ENCODE measurements at regions not wholly inside any gene's neighbourhood (a gene's known extent, or its start where the extent isn't known, plus 50 kb on each side); places are given as distances from the start of the nearest gene placed in this dataset.

DNA sequence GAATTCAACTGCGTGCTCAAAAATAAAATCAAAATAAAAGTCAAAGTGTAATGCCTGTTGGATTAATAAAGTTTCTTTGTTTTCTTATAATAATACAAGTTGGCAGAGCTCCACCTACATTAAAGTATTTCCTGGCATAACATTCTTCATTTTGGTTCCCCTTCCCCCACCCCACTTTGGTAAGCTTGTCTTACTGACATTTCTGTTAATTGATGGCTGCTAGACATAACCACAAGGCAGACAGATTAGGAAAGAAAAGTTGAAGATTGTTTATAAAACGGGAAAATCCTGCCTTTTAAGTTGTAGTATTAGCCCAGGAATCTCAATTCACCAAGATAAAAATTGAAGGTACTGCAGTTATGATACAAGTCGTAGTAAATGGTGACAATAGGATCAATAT is 246.5 kb upstream of the RPS6KA3 start:
- DNase-seq = no peak
- no peaks in the 10 kb centered on the region for H3K79me2 ChIP-seq (ENCODE audit: low read length)
- no peak overlapping the region for H2AFZ ChIP-seq (ENCODE audit: low read length)
- no peak overlapping the region for H3K27ac ChIP-seq (ENCODE audit: low read length)
- H3K9ac ChIP-seq (ENCODE audit: low read length) = no peak overlapping the region
- no peaks in the 10 kb centered on the region for H3K27me3 ChIP-seq (ENCODE audit: low read length)
- H3K36me3 ChIP-seq (ENCODE audit: insufficient read depth, low read length) = no peaks in the 10 kb centered on the region
- no peaks in the 10 kb centered on the region for H3K9me2 ChIP-seq (replicated peaks; ENCODE audit: insufficient read depth, low read length)
- H3K4me1 ChIP-seq (ENCODE audit: low read length) = no peaks in the 10 kb centered on the region
- no peaks in the 10 kb centered on the region for H4K20me1 ChIP-seq (ENCODE audit: insufficient read depth, low read depth, low read length)
- no peak overlapping the region for H3K4me3 ChIP-seq (ENCODE audit: low read length)
- H3K4me2 ChIP-seq (ENCODE audit: low read depth, low read length, poor library complexity, severe bottlenecking) = no peak overlapping the region
- no peaks in the 10 kb centered on the region for H3K9me3 ChIP-seq (ENCODE audit: low read length)

GRCh38 chrX:20511792-20512191 is 245.1 kb upstream of the RPS6KA3 start:
- no peak overlapping the region for H2AFZ ChIP-seq (ENCODE audit: low read length)
- H3K4me2 ChIP-seq (ENCODE audit: low read depth, low read length, poor library complexity, severe bottlenecking) = no peak overlapping the region
- H3K79me2 ChIP-seq (ENCODE audit: low read length) = no peaks in the 10 kb centered on the region
- no peak overlapping the region for H3K9ac ChIP-seq (ENCODE audit: low read length)
- no peaks in the 10 kb centered on the region for H3K4me1 ChIP-seq (ENCODE audit: low read length)
- H3K27ac ChIP-seq (ENCODE audit: low read length) = no peak overlapping the region
- H3K4me3 ChIP-seq (ENCODE audit: low read length) = no peak overlapping the region
- no peaks in the 10 kb centered on the region for H3K27me3 ChIP-seq (ENCODE audit: low read length)
- DNase-seq = no peak
- no peaks in the 10 kb centered on the region for H3K9me2 ChIP-seq (replicated peaks; ENCODE audit: insufficient read depth, low read length)
- H4K20me1 ChIP-seq (ENCODE audit: insufficient read depth, low read depth, low read length) = no peaks in the 10 kb centered on the region
- H3K9me3 ChIP-seq (ENCODE audit: low read length) = no peaks in the 10 kb centered on the region
- no peaks in the 10 kb centered on the region for H3K36me3 ChIP-seq (ENCODE audit: insufficient read depth, low read length)

GRCh38 chrX:20507901-20508620 is 241.4 kb upstream of the RPS6KA3 start:
- no peak for DNase-seq
- Histone ChIP-seq H3K9ac (ENCODE audit: low read length) (no peak overlapping the region), H3K4me1 (ENCODE audit: low read length) (no peaks in the 10 kb centered on the region), H3K27ac (ENCODE audit: low read length) (no peak overlapping the region), H2AFZ (ENCODE audit: low read length) (no peak overlapping the region), H3K4me2 (ENCODE audit: low read depth, low read length, poor library complexity, severe bottlenecking) (no peak overlapping the region), H3K4me3 (ENCODE audit: low read length) (no peak overlapping the region), H3K9me2 (replicated peaks; ENCODE audit: insufficient read depth, low read length) (no peaks in the 10 kb centered on the region), H3K79me2 (ENCODE audit: low read length) (no peaks in the 10 kb centered on the region), H3K27me3 (ENCODE audit: low read length) (no peaks in the 10 kb centered on the region), H3K9me3 (ENCODE audit: low read length) (no peaks in the 10 kb centered on the region), H4K20me1 (ENCODE audit: insufficient read depth, low read depth, low read length) (no peaks in the 10 kb centered on the region), H3K36me3 (ENCODE audit: insufficient read depth, low read length) (no peaks in the 10 kb centered on the region)

GRCh38 chrX:20506739-20507138 is 240.0 kb upstream of the RPS6KA3 start:
- no peaks in the 10 kb centered on the region for H3K4me1 ChIP-seq (ENCODE audit: low read length)
- no peak for DNase-seq
- H3K27me3 ChIP-seq (ENCODE audit: low read length) = no peaks in the 10 kb centered on the region
- no peak overlapping the region for H3K4me3 ChIP-seq (ENCODE audit: low read length)
- no peak overlapping the region for H3K9ac ChIP-seq (ENCODE audit: low read length)
- no peaks in the 10 kb centered on the region for H3K79me2 ChIP-seq (ENCODE audit: low read length)
- H4K20me1 ChIP-seq (ENCODE audit: insufficient read depth, low read depth, low read length) = no peaks in the 10 kb centered on the region
- no peaks in the 10 kb centered on the region for H3K9me2 ChIP-seq (replicated peaks; ENCODE audit: insufficient read depth, low read length)
- H2AFZ ChIP-seq (ENCODE audit: low read length) = no peak overlapping the region
- H3K36me3 ChIP-seq (ENCODE audit: insufficient read depth, low read length) = no peaks in the 10 kb centered on the region
- H3K27ac ChIP-seq (ENCODE audit: low read length) = no peak overlapping the region
- no peak overlapping the region for H3K4me2 ChIP-seq (ENCODE audit: low read depth, low read length, poor library complexity, severe bottlenecking)
- no peaks in the 10 kb centered on the region for H3K9me3 ChIP-seq (ENCODE audit: low read length)

GRCh38 chrX:20500949-20501348 is 234.2 kb upstream of the RPS6KA3 start:
- no peaks in the 10 kb centered on the region for H3K36me3 ChIP-seq (ENCODE audit: insufficient read depth, low read length)
- no peaks in the 10 kb centered on the region for H3K79me2 ChIP-seq (ENCODE audit: low read length)
- H2AFZ ChIP-seq (ENCODE audit: low read length) = no peak overlapping the region
- H3K9me2 ChIP-seq (replicated peaks; ENCODE audit: insufficient read depth, low read length) = no peaks in the 10 kb centered on the region
- no peak overlapping the region for H3K4me3 ChIP-seq (ENCODE audit: low read length)
- no peak for DNase-seq
- no peak overlapping the region for H3K27ac ChIP-seq (ENCODE audit: low read length)
- no peak overlapping the region for H3K4me2 ChIP-seq (ENCODE audit: low read depth, low read length, poor library complexity, severe bottlenecking)
- no peaks in the 10 kb centered on the region for H4K20me1 ChIP-seq (ENCODE audit: insufficient read depth, low read depth, low read length)
- no peaks in the 10 kb centered on the region for H3K4me1 ChIP-seq (ENCODE audit: low read length)
- H3K9me3 ChIP-seq (ENCODE audit: low read length) = no peaks in the 10 kb centered on the region
- H3K9ac ChIP-seq (ENCODE audit: low read length) = no peak overlapping the region
- no peaks in the 10 kb centered on the region for H3K27me3 ChIP-seq (ENCODE audit: low read length)

GRCh38 chrX:20500171-20500865 is 233.6 kb upstream of the RPS6KA3 start:
- no peak overlapping the region for H2AFZ ChIP-seq (ENCODE audit: low read length)
- no peak for DNase-seq

GRCh38 chrX:20499763-20500162 is 233.1 kb upstream of the RPS6KA3 start:
- Histone ChIP-seq H3K9ac (ENCODE audit: low read length) (no peak overlapping the region), H3K9me2 (replicated peaks; ENCODE audit: insufficient read depth, low read length) (no peaks in the 10 kb centered on the region), H3K27me3 (ENCODE audit: low read length) (no peaks in the 10 kb centered on the region)

More at GRCh38 chrX:20500171-20500865, 233.6 kb upstream of the RPS6KA3 start:
- Histone ChIP-seq H3K79me2 (ENCODE audit: low read length) (no peaks in the 10 kb centered on the region), H3K4me1 (ENCODE audit: low read length) (no peaks in the 10 kb centered on the region), H3K9ac (ENCODE audit: low read length) (no peak overlapping the region), H3K4me2 (ENCODE audit: low read depth, low read length, poor library complexity, severe bottlenecking) (no peak overlapping the region), H3K9me3 (ENCODE audit: low read length) (no peaks in the 10 kb centered on the region), H3K27me3 (ENCODE audit: low read length) (no peaks in the 10 kb centered on the region), H3K9me2 (replicated peaks; ENCODE audit: insufficient read depth, low read length) (no peaks in the 10 kb centered on the region), H4K20me1 (ENCODE audit: insufficient read depth, low read depth, low read length) (no peaks in the 10 kb centered on the region), H3K27ac (ENCODE audit: low read length) (no peak overlapping the region), H3K4me3 (ENCODE audit: low read length) (no peak overlapping the region), H3K36me3 (ENCODE audit: insufficient read depth, low read length) (no peaks in the 10 kb centered on the region)

GRCh38 chrX:20498851-20499635 is 232.3 kb upstream of the RPS6KA3 start:
- DNase-seq = no peak
- Histone ChIP-seq H4K20me1 (ENCODE audit: insufficient read depth, low read depth, low read length) (no peaks in the 10 kb centered on the region), H3K79me2 (ENCODE audit: low read length) (no peaks in the 10 kb centered on the region), H2AFZ (ENCODE audit: low read length) (no peak overlapping the region), H3K9me3 (ENCODE audit: low read length) (no peaks in the 10 kb centered on the region), H3K27ac (ENCODE audit: low read length) (no peak overlapping the region), H3K9me2 (replicated peaks; ENCODE audit: insufficient read depth, low read length) (no peaks in the 10 kb centered on the region), H3K4me3 (ENCODE audit: low read length) (no peak overlapping the region), H3K36me3 (ENCODE audit: insufficient read depth, low read length) (no peaks in the 10 kb centered on the region), H3K4me2 (ENCODE audit: low read depth, low read length, poor library complexity, severe bottlenecking) (no peak overlapping the region), H3K4me1 (ENCODE audit: low read length) (no peaks in the 10 kb centered on the region), H3K27me3 (ENCODE audit: low read length) (no peaks in the 10 kb centered on the region), H3K9ac (ENCODE audit: low read length) (no peak overlapping the region)

More at GRCh38 chrX:20499763-20500162, 233.1 kb upstream of the RPS6KA3 start:
- Histone ChIP-seq H2AFZ (ENCODE audit: low read length) (no peak overlapping the region), H4K20me1 (ENCODE audit: insufficient read depth, low read depth, low read length) (no peaks in the 10 kb centered on the region), H3K9me3 (ENCODE audit: low read length) (no peaks in the 10 kb centered on the region), H3K4me2 (ENCODE audit: low read depth, low read length, poor library complexity, severe bottlenecking) (no peak overlapping the region), H3K27ac (ENCODE audit: low read length) (no peak overlapping the region), H3K79me2 (ENCODE audit: low read length) (no peaks in the 10 kb centered on the region), H3K4me1 (ENCODE audit: low read length) (no peaks in the 10 kb centered on the region), H3K36me3 (ENCODE audit: insufficient read depth, low read length) (no peaks in the 10 kb centered on the region), H3K4me3 (ENCODE audit: low read length) (no peak overlapping the region)
- DNase-seq = no peak
